Stimulated activated CD4-positive, alpha-beta T cell treated with anti-CD3 and anti-CD28 coated beads, Interleukin-15, amount 100 ng/mL, for 48 hours (primary cell): ENCODE measurements at regions not wholly inside any gene's neighbourhood (a gene's known extent, or its start where the extent isn't known, plus 50 kb on each side); places are given as distances from the start of the nearest gene placed in this dataset.
"Not testable (repeated sequence)": the region's sequence is repeated elsewhere in the genome, so short reads cannot be mapped to it uniquely, and the experiment has no call there.

Experiments used
- DNase-seq, 2 donors: peaks; one replicate each; pipeline ENCODE4 v3.0.0-alpha.2; 2020; ENCODE audit warnings: low read depth in 2 of 2

DNA sequence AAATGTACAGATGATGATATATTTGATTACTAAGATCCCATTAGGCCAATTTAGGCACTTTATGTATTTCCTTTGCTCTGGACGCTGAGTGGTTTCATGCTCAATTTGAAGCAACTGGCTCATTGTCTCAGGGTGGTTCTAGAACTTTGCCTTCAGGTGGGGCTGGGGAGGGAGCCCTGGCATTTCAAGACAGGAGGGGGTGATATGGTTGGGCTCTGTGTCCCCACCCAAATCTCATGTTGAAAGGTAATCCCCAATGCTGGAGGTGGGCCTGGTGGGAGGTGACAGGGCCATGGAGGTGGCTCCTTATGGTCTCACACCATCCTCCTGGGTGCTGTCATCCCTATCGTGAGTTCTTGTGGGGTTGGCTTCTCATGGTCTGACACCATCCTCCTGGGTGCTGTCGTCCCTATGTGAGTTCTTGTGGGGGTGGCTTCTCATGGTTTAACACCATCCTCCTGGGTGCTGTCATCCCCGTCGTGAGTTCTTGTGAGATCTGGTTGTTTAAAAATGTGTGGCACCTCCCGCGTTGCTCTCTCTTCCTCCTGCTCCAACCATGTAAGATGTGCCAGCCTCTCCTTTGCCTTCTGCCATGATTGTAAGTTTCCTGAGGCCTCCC lies 151.5 kb upstream of the KLF6 start:
- DNase-seq: no peak

DNA sequence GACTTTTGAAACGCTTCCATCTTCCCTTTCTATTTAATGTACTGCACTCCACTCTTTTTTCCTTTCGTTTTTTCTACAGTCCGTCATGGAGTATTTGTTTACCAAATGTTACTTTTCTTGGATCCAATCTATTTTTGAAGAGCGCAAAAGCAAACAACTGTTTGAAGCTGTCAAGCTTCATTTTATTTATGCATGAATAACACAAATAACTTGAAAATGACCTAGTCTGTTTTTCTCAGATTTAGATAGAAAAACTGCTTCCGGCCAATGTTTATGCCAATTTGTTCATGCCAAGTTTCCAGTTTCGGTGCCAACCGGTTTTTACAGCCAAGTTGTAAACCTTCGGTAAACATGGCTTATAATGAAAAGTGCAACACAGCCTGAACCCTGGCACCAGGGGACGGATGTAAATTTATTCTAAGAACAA lies 150.9 kb upstream of the KLF6 start:
- no peak for DNase-seq

DNA sequence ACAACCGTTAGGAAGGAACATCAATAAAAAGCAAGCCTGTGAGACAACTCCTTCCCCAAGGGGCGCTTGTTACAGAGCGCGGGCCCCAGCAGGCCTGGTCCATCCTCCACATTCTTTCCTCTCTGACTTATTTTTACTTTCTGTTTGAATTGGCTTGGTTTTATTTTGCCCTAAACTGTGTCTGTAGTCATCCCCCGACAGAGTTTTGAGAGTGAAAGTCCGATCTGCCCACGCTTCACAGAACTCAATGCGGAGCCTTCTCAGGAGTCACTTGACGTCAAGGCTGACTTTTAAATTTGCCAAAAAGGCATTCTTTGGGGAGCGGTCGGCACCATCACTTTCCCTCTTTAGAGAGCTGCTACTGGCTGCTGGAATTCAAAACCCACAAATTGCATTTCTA lies 150.1 kb upstream of the KLF6 start:
- DNase-seq: peak; percentile 76 to 77

DNA sequence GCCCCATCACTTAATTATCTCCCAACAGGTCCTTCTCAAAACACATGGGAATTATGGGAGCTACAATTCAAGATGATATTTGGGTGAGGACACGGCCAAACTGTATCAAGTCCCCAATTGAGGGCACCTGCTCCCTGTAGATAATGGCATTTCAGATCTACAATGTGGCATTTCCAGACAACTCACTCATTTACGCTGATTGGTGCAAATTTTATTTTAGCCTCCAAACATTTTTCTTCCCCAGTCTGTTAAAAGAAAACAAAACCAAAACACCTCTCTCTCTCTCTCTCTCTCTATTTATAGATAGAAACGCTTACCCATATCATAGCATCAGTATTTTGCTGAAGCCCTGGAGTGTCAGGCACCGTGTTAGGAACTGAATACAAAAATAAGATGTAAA lies 148.7 kb upstream of the KLF6 start:
- DNase-seq: no peak

DNA sequence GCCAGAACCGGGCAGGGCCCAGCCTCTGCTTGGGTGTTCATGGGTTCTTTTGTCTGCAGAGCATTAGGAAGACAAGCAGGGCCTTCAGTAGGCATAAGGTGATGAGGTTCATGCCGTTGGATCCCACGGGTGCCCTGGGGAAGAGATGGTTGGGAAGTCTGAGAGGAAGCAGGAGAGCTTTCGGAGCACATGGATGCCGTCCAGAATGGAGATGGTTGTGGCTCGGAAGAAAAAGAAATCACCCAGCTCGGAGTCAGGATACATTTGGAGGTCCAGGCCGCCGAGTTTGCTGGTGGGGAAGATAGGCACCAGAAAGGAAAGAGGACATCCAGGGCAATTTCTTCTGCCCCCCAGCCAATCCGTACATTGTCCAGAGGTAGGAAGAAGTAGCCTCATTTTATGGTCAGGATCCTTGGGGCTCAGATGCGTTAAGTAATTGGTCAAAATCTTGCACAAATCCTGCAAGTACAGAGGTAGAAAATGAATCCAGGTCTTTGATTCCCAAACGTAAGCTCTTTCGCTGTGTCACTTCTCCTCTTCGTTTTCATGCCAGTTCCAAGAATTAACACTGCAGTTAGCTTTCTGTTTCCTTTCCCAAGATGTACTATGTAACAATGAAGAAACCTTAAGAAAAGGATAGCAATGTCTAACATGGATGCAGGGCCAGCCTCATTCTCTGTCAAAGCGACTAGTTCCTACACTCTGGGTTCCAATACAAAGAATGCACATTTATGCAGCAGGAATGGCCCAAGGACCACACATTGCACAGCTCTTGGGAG lies 147.8 kb upstream of the KLF6 start:
- DNase-seq: no peak

DNA sequence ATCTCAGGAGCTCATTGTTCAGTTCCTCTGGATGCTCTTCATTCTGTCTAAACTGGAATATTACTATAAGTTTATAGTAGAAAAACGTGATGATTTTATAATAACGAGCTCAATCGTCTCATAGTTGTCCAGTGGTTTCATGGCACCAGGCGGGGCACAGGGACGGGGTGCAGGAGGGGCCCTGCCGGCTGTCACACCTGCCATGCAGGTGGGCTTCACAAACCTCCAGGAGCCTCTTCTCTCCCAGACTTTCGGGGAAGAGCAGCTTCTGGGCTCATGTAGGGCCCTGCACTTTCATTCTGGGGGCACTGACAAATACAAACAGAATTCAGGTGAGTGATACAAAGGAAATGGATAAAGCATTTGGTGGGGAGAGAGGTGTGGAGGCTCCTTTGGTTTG lies 146.9 kb upstream of the KLF6 start:
- DNase-seq: no peak

DNA sequence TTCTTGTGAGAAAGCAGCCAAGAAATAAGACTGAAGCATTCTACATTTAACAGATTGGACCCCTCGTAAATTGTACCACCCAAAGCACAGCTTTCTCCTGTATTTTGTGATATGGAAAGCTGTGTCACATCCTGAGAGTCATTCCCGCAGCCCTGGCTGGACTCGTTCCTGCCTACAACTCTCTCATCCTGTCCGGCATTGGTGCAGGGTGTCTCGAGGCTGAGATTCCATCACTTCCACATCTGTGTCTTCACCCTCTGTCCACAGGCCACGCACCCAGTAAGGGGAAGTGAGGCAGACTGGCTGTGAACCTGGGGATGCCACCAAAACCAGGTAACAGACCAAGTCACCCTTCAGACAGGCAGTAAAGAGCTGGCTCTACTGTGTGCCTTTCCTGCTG lies 146.2 kb upstream of the KLF6 start:
- DNase-seq: no peak

DNA sequence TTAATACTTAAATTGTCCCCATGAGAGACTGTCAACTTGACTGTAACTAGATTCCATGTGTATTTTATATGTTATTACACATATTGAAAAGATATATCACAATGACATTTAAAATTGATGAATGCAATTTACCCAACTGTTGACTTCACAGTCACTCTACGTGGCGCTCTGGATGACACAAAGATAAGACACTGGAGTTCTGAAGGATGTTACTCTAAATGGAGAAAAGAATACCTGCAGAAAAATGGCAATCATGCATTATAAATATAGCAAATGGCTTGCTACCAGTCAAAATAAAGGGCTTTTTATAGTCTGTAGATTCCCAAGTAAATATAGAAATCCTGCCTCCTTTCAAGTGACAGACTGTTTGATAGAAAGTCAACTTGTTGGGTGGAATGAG lies 143.6 kb upstream of the KLF6 start:
- DNase-seq: no peak

DNA sequence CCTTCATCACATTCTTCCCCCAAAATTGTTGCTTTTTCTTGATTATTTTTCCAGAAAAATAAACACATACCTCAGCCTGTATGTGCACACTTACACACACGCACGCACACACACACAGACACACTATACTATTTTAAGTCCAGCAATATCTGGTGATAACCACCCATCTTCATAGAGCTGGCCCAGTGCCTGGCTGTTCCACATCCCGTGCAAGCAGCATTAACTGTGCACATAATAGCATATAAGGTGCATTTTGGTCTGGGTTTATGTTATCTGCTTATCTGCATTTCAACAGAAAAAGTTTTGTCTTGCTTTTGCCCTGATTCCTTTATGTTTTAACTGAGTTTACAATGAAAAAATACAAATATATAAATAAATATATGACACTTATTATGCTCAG lies 143.1 kb upstream of the KLF6 start:
- DNase-seq: no peak

DNA sequence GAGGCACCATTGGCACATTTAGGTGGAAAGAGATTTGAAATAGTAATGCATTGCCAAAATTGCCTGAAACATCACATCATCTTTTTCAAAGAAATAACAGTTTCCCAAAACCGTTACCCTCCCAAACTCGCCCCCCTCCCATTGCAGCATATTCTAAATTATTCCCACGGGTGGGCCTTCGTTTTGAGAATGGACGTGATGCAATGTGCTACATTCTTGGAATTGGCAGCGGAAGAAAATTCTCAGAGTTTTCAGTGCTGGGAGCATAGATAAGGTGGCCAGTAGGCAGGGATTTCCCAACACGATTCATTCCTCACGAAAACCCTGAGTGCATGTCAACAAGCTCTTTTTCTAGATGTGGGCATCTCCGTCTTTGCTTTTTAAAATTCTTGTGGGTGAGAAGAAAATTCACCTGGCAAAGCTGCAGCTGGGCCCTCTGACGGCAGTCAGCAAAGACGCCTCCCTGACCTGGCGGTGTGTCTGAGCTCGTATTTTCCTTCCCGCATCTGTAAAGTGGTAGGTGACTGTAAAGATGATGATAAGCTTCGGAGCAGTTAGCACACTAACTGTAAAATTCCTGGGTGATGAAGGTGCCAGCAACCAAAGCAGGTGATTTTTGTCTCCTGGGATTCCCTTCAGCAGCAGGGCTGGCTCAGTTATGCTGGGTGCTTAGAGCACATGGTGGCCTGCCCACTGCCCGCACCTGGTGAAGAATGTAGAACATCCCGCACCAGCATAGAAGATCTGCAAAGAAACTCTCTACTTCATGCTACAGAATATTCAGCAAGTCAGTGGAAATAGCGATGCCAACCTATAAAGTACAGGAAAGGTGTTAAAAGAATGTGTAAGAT lies 141.9 kb upstream of the KLF6 start:
- DNase-seq: no peak

DNA sequence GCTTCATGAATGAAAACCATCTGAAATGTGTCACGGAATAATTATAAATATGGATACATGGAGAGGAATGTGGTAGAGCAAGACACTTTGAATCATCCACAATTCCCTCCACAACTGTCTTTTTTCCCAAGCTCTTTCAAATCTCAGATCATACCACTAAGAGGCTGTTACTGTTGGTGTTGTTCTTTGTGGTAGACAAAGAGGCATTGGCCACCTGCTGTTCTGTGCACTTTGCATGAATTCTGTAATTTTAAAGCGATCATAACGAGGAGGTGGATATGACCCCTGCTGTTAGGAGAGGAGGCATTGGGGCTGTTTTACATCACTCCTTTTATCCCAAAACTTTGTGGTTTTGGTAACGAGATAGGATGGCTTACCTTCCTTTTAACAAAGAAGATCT lies 141.2 kb upstream of the KLF6 start:
- DNase-seq: no peak

DNA sequence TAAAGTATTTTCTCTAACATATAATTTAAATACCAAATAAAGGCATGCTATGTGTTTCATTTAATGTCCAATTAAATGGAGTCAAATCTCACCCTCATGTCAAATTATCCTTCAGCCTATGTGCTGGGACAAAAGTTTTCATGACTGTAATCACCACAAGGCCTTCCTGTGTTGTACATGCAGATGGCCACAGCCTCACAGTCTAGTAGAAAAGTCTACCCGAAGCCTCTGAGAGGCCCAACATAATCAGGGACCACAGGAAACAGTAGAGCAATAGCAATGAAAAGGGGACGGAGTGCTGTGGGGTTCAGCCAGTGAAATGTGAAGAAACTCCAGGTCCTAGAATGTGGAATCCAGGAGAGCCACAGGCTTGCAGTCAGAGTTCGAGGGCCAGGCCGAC lies 140.2 kb upstream of the KLF6 start:
- no peak for DNase-seq

DNA sequence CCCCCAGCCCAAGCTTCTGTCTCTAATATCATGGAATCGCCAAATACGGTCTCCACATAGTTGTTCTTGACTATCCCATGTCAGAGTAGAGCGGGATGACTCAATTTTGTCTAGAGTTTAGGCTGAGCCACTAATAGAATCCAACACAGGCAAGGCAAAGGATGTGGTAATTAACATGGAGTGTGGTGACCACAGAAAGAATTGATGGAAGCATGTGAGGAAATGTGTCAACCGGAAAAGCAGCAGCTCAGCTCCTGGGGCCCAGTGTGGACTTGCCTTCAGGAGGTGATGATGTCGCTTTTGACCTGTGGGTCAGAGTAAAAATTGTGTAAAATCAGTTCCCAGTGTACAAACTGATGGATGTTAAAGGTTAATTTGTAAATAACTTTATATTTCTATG lies 139.3 kb upstream of the KLF6 start:
- no peak for DNase-seq

DNA sequence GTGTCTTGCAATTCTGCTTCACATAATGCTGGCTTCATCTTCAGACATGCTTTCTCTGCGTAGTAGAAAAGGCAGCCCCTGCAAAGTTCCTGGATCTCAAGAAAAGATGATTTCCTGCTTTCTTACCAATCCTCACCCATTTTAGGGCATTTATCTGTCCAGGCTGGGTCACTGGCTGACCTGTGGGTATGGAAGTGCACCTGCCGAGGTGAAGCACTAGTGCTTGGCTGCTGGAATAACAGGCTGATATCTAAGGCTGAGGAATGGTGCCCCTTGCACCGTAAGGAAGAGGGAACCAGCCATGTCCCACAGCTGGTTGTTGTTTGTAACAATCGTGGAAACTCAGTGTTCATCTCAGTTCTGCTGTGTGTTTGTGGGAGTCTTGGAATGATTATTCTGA lies 138.0 kb upstream of the KLF6 start:
- no peak for DNase-seq

DNA sequence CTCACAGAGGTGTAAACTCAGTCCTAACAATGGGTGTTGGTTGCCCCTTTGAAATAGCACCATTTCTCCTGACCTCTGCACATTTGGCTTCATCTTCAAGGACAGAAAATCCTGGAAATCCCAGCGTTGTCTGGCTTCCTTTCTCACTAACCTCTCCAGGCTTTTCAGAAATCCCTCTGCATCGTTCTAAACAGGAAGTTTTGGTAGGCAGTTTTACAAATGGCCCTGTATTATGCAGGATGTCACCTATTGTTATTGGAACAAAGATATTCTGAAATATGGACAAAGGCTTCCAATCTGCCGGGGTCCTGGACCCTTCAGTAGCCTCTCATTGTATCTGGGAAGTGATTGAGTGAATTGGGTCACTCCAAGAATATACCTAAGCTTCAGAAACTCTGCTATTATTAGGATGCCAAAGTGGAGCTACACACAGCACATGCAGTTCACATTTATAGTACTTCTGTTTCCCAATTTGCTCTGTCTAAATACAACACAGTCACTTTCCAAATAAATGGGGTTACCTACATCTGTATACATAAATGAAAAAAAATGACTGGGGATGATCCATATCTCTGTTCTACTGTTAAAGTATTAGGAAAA lies 134.8 kb upstream of the KLF6 start:
- no peak for DNase-seq

DNA sequence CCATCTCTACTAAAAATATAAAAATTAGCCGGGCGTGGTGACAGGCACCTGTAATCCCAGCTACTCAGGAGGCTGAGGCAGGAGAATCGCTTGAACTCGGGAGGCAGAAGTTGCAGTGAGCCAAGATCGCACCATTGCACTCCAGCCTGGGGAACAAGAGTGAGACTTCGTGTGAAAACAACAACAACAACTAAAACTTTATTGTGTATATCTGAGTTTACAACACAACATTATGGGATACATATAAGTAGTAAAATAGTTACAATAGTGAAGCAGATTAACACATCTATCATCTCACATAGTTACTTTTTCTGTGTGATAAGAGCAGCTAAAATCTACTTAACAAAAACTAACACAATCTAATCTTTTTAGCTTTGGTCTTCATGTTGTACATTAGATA lies 132.4 kb upstream of the KLF6 start:
- not testable (repeated sequence) for DNase-seq

DNA sequence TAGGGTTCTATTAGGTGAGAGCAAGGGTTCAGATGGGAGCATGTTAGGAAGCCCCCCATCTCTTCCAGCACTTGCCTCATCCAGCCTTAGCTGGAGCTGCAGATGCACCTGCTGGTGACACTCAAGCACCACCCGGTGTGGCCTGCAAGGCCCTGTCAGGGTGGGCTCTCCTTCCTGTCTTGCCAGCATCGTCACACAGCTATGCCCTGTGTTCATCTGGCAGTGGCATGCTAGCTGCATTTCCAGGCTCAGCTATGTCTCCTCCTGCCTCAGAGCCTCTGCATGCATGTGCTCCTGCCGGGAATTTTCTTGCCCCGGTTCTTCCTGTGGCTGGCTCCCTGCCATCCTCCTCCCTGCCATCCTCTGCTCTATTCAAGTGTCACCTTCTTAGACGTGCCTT lies 129.7 kb upstream of the KLF6 start:
- DNase-seq: no peak

DNA sequence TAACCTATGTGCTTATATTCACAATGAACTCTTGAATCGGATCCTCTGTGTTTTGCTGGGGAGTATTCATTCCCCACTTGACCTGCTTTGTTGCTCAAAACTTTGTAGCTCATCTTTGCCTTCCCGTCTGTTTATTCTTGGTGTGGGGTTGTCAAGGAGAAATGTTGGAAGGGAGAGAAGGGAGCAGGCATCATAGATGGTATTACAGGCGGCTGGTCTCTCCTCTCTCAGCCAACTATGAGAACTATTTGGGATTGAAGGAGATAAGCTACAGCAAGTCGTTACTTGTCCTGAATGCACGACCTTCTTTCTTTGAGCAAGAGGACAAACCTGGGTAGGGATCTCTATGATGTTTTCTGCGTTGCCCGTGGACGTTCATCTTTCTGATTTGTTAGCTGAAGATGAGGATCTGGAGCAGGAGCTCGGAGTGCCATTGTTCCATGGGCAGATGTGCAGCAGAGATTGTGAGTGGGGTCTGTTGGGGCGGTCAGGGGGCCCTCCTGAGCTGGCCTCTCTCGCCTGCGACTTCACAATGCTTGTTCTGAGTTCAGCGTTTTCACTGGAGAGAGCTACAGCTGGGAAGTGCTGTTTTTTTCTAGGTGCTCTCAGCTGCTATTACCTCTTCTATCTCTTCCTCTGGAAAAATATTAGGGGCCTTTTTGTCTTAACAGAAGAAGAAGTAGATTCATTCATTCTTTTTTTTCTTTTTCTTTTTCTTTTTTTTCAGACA lies 126.9 kb upstream of the KLF6 start:
- DNase-seq: no peak

DNA sequence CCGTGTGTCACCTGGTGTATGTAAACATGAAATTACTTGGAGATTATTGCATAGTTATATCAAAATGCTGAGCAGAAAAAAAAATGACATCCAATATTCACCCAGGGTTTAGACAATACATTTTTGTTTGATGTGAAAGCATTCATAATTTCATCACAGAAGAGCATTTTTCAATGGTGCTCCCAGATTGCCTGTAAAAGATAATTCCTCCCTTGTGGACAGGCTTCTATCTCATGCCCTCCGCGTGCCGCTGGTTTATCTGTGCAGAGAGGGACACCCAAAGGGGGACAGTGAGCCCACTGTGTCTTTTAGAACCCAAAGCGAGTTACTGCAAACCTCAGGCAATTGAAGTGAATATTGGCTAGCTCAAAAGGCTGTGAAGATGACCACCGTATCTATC lies 126.2 kb upstream of the KLF6 start:
- DNase-seq: no peak

DNA sequence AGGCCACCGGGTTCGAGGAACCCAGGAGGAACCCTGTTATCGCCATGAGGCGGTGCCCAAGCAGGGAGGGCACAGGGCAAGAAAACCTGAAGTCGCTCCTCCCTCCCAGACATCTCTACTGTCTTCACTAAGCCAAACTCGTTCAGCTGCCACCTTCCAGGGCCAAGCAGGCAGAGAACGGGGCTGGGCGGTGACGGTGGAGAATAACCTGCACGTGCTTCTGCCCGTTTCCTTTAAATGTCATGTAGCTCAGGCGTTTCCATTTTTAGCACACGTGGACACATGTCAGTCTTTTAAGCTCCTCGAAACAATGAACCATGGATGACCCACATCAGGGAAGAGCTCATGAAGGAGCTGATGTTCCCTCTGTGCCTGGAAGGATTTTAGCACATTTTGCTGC lies 124.3 kb upstream of the KLF6 start:
- no peak for DNase-seq

DNA sequence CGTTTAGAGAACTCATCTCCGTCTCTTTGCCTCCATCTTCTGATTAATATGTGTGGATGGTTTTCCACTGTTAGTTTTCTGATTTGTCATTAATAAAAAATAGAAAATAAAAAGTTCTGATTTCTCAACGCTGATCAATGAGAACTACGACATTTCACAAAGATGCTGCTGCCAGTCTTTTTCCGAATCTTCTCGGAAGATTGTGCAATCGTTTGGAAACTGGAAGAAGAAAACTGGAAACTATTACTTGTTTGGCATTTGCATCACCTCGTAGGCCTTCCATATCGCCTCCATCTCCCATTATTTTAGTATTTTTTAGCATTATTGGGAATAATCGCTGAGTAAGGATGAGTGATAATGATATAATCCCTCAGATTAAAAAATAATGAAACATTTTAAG lies 123.2 kb upstream of the KLF6 start:
- DNase-seq: no peak

DNA sequence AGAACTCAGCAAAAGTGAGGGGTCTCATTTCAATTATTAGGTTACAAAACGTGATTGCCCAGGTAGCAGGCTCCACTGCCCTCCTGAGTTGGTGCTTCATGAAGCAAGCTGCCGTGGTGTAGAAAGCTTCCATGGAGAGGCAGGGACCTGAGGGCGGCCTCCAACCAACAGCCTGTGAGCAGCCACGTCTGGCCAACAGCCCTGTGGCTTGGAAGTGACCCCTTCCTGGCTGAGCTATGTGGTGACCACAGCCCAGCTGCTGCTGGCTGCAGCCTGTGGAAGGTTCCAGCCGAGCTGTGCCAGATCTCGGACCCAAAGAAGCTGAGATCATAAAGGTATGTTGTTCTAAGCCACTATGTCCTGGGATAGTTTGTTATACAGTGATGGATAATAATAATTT lies 122.5 kb upstream of the KLF6 start:
- DNase-seq: no peak
